ENCODE measurements at regions not wholly inside any gene's neighbourhood (a gene's known extent, or its start where the extent isn't known, plus 50 kb on each side); places are given as distances from the start of the nearest gene placed in this dataset.

- Histone ChIP-seq H2AK5ac (ENCODE audit: low read length) (no peak overlapping the region), H2BK12ac (ENCODE audit: low read length) (peak overlapping the region; percentile 43), H3K4me2 (ENCODE audit: low read length) (no peak overlapping the region), H3K79me2 (ENCODE audit: control insufficient read depth, insufficient read depth, low read length, poor library complexity) (no peaks in the 10 kb centered on the region), H3K4me1 (ENCODE audit: control insufficient read depth in 1 of 2, insufficient read depth in 2 of 2, low read length in 2 of 2) (peaks cover 0 to 7% of the 10 kb centered on the region in 2 experiments), H2BK120ac (ENCODE audit: insufficient read depth, low read length, poor library complexity) (no peak overlapping the region), H3K4ac (ENCODE audit: low read depth, low read length) (no peak overlapping the region), H3K27ac (ENCODE audit: low read depth, low read length) (no peak overlapping the region), H3K14ac (ENCODE audit: low read length) (no peak overlapping the region), H3K23ac (ENCODE audit: low read length) (no peak overlapping the region), H2AFZ (ENCODE audit: insufficient read depth, low read length, poor library complexity) (no peak overlapping the region), H4K91ac (ENCODE audit: low read depth, low read length) (peak overlapping the region; percentile 18), H3K9ac (ENCODE audit: low read length) (no peak overlapping the region), H3K9me3 (ENCODE audit: insufficient read depth, low read depth, low read length) (no peaks in the 10 kb centered on the region), H3K18ac (ENCODE audit: low read length) (no peak overlapping the region), H3K27me3 (ENCODE audit: insufficient read depth, low read length) (no peaks in the 10 kb centered on the region), H3K36me3 (ENCODE audit: control insufficient read depth in 1 of 2, insufficient read depth in 2 of 2, low read length in 2 of 2) (no peaks in the 10 kb centered on the region), H3K4me3 (ENCODE audit: low read depth, low read length) (no peak overlapping the region), H3K79me1 (ENCODE audit: low read length) (no peaks in the 10 kb centered on the region), H4K12ac (ENCODE audit: low read depth, low read length) (no peak overlapping the region), H2BK5ac (ENCODE audit: low read depth, low read length, poor library complexity) (no peak overlapping the region), H4K8ac (ENCODE audit: low read depth, low read length) (no peak overlapping the region)
- peak in 1 of 2 donors; percentile 47 for DNase-seq
- no CpG with 5 or more reads among the region's 4 CpGs for WGBS (ENCODE audit: extremely low coverage, insufficient coverage, insufficient read length)
Observed at GRCh38 chr2:217146956-217147355, 287.1 kb upstream of the TNP1 start.

GRCh38 chr2:217142649-217143266 lies 282.9 kb upstream of the TNP1 start:
- Histone ChIP-seq H2AK5ac (ENCODE audit: low read length) (no peak overlapping the region), H3K18ac (ENCODE audit: low read length) (no peak overlapping the region), H3K4ac (ENCODE audit: low read depth, low read length) (no peak overlapping the region), H3K36me3 (ENCODE audit: control insufficient read depth in 1 of 2, insufficient read depth in 2 of 2, low read length in 2 of 2) (peaks cover 0 to 2% of the 10 kb centered on the region in 2 experiments), H2AFZ (ENCODE audit: insufficient read depth, low read length, poor library complexity) (no peak overlapping the region), H3K9ac (ENCODE audit: low read length) (no peak overlapping the region), H3K4me1 (ENCODE audit: control insufficient read depth in 1 of 2, insufficient read depth in 2 of 2, low read length in 2 of 2) (no peaks in the 10 kb centered on the region), H3K79me1 (ENCODE audit: low read length) (no peaks in the 10 kb centered on the region), H3K9me3 (ENCODE audit: insufficient read depth, low read depth, low read length) (no peaks in the 10 kb centered on the region), H3K23ac (ENCODE audit: low read length) (no peak overlapping the region), H4K91ac (ENCODE audit: low read depth, low read length) (no peak overlapping the region), H2BK12ac (ENCODE audit: low read length) (no peak overlapping the region), H3K79me2 (ENCODE audit: control insufficient read depth, insufficient read depth, low read length, poor library complexity) (no peaks in the 10 kb centered on the region), H3K14ac (ENCODE audit: low read length) (no peak overlapping the region), H4K12ac (ENCODE audit: low read depth, low read length) (no peak overlapping the region), H3K4me2 (ENCODE audit: low read length) (no peak overlapping the region), H2BK120ac (ENCODE audit: insufficient read depth, low read length, poor library complexity) (no peak overlapping the region), H3K27ac (ENCODE audit: low read depth, low read length) (no peak overlapping the region), H2BK5ac (ENCODE audit: low read depth, low read length, poor library complexity) (no peak overlapping the region), H3K4me3 (ENCODE audit: low read depth, low read length) (no peak overlapping the region), H4K8ac (ENCODE audit: low read depth, low read length) (no peak overlapping the region), H3K27me3 (ENCODE audit: insufficient read depth, low read length) (no peaks in the 10 kb centered on the region)
- WGBS (ENCODE audit: extremely low coverage, insufficient coverage, insufficient read length): no CpG with 5 or more reads among the region's 3 CpGs
- peak in 1 of 2 donors; percentile 72 for DNase-seq

- Histone ChIP-seq H3K79me2 (ENCODE audit: control insufficient read depth, insufficient read depth, low read length, poor library complexity) (no peaks in the 10 kb centered on the region), H2AFZ (ENCODE audit: insufficient read depth, low read length, poor library complexity) (no peak overlapping the region), H4K12ac (ENCODE audit: low read depth, low read length) (no peak overlapping the region), H3K9me3 (ENCODE audit: insufficient read depth, low read depth, low read length) (no peaks in the 10 kb centered on the region), H3K27me3 (ENCODE audit: insufficient read depth, low read length) (no peaks in the 10 kb centered on the region), H4K8ac (ENCODE audit: low read depth, low read length) (no peak overlapping the region), H3K4me1 (ENCODE audit: control insufficient read depth in 1 of 2, insufficient read depth in 2 of 2, low read length in 2 of 2) (no peaks in the 10 kb centered on the region), H3K14ac (ENCODE audit: low read length) (no peak overlapping the region), H3K9ac (ENCODE audit: low read length) (no peak overlapping the region), H2BK5ac (ENCODE audit: low read depth, low read length, poor library complexity) (no peak overlapping the region), H2BK12ac (ENCODE audit: low read length) (no peak overlapping the region), H2BK120ac (ENCODE audit: insufficient read depth, low read length, poor library complexity) (no peak overlapping the region), H2AK5ac (ENCODE audit: low read length) (no peak overlapping the region), H3K4ac (ENCODE audit: low read depth, low read length) (no peak overlapping the region), H3K79me1 (ENCODE audit: low read length) (no peaks in the 10 kb centered on the region), H3K18ac (ENCODE audit: low read length) (no peak overlapping the region), H3K23ac (ENCODE audit: low read length) (no peak overlapping the region), H3K4me3 (ENCODE audit: low read depth, low read length) (no peak overlapping the region), H3K4me2 (ENCODE audit: low read length) (no peak overlapping the region), H3K36me3 (ENCODE audit: control insufficient read depth in 1 of 2, insufficient read depth in 2 of 2, low read length in 2 of 2) (peaks cover 0 to 2% of the 10 kb centered on the region in 2 experiments), H4K91ac (ENCODE audit: low read depth, low read length) (no peak overlapping the region), H3K27ac (ENCODE audit: low read depth, low read length) (no peak overlapping the region)
- no peak for DNase-seq
- WGBS (ENCODE audit: extremely low coverage, insufficient coverage, insufficient read length): no CpG with 5 or more reads among the region's 4 CpGs
Observed at GRCh38 chr2:217138284-217138683, 278.4 kb upstream of the TNP1 start.

- Histone ChIP-seq H3K9me3 (ENCODE audit: insufficient read depth, low read depth, low read length) (no peaks in the 10 kb centered on the region), H3K36me3 (ENCODE audit: control insufficient read depth in 1 of 2, insufficient read depth in 2 of 2, low read length in 2 of 2) (no peaks in the 10 kb centered on the region), H3K4ac (ENCODE audit: low read depth, low read length) (no peak overlapping the region), H3K14ac (ENCODE audit: low read length) (no peak overlapping the region), H3K27ac (ENCODE audit: low read depth, low read length) (no peak overlapping the region), H3K9ac (ENCODE audit: low read length) (no peak overlapping the region), H2AFZ (ENCODE audit: insufficient read depth, low read length, poor library complexity) (no peak overlapping the region), H3K18ac (ENCODE audit: low read length) (no peak overlapping the region), H3K4me2 (ENCODE audit: low read length) (no peak overlapping the region), H2AK5ac (ENCODE audit: low read length) (no peak overlapping the region), H3K79me2 (ENCODE audit: control insufficient read depth, insufficient read depth, low read length, poor library complexity) (no peaks in the 10 kb centered on the region), H4K12ac (ENCODE audit: low read depth, low read length) (no peak overlapping the region), H3K4me1 (ENCODE audit: control insufficient read depth in 1 of 2, insufficient read depth in 2 of 2, low read length in 2 of 2) (no peaks in the 10 kb centered on the region), H2BK12ac (ENCODE audit: low read length) (no peak overlapping the region), H3K23ac (ENCODE audit: low read length) (no peak overlapping the region), H2BK120ac (ENCODE audit: insufficient read depth, low read length, poor library complexity) (no peak overlapping the region), H2BK5ac (ENCODE audit: low read depth, low read length, poor library complexity) (no peak overlapping the region), H3K4me3 (ENCODE audit: low read depth, low read length) (no peak overlapping the region), H3K27me3 (ENCODE audit: insufficient read depth, low read length) (no peaks in the 10 kb centered on the region), H3K79me1 (ENCODE audit: low read length) (peaks cover 3% of the 10 kb centered on the region), H4K8ac (ENCODE audit: low read depth, low read length) (no peak overlapping the region), H4K91ac (ENCODE audit: low read depth, low read length) (no peak overlapping the region)
- WGBS (ENCODE audit: extremely low coverage, insufficient coverage, insufficient read length): no CpG with 5 or more reads among the region's 2 CpGs
- DNase-seq: no peak
Observed at GRCh38 chr2:217127744-217128143, 267.9 kb upstream of the TNP1 start.
